ENCODE measurements at regions not wholly inside any gene's neighbourhood (a gene's known extent, or its start where the extent isn't known, plus 50 kb on each side); places are given as distances from the start of the nearest gene placed in this dataset.

DNA sequence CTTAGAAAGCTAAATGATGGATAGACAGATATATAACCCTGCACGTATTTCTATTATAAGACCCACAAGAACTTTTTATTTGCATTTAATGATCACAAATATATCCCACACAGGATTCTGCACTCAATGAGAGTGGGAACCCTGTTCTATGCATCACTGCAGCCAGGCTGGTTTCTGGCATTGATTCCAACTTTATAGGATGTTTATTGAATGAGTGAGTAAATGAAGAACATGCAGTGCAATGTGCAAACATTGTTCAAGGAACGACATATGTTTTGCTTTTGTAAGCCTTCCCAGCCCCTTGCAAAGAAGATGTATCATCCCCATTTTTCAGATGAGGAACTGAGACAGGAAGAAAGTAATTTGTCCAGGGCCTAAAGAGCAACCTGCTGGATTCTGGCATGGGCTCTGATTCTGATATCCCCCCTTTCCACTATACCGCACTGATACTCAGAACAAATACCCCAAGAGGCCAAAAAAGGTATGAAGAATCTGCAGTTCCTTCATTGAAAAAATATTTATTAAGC is 246.3 kb downstream of the LACC1 start:
- TF ChIP-seq, protein P1, sequence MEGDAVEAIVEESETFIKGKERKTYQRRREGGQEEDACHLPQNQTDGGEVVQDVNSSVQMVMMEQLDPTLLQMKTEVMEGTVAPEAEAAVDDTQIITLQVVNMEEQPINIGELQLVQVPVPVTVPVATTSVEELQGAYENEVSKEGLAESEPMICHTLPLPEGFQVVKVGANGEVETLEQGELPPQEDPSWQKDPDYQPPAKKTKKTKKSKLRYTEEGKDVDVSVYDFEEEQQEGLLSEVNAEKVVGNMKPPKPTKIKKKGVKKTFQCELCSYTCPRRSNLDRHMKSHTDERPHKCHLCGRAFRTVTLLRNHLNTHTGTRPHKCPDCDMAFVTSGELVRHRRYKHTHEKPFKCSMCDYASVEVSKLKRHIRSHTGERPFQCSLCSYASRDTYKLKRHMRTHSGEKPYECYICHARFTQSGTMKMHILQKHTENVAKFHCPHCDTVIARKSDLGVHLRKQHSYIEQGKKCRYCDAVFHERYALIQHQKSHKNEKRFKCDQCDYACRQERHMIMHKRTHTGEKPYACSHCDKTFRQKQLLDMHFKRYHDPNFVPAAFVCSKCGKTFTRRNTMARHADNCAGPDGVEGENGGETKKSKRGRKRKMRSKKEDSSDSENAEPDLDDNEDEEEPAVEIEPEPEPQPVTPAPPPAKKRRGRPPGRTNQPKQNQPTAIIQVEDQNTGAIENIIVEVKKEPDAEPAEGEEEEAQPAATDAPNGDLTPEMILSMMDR (conservative IDR thresholded peaks at IDR 0.05; ENCODE audit: low read length), result no peak
- no peak for TF ChIP-seq EZH2phosphoT487 (IDR thresholded peaks at IDR 0.05; ENCODE audit: borderline replicate concordance)
